SK-N-SH treated with all-trans-retinoic acid at 6 μM for 48 hours (cell line): ENCODE measurements at regions not wholly inside any gene's neighbourhood (a gene's known extent, or its start where the extent isn't known, plus 50 kb on each side); places are given as distances from the start of the nearest gene placed in this dataset.

ENCODE experiments used
- ATAC-seq: fragments of 200-7000 bp; cut with Tn5 transposase; 3 replicates; pipeline ENCODE4 v1.9.1; 2020; ENCODE audit warnings: mild to moderate bottlenecking, moderate library complexity
- ARNTL ChIP-seq: fragments of 450-650 bp; formaldehyde crosslinking; IDR thresholded peaks from 2 replicates; pipeline ENCODE4 v1.5.0; 2020; ENCODE audit warnings: low read depth, mild to moderate bottlenecking, moderate library complexity, borderline replicate concordance
- BACH2 ChIP-seq: fragments of 250-450 bp; sonication (Bioruptor Pico); IDR thresholded peaks from 2 replicates; pipeline ENCODE4 v1.9.0; 2021; ENCODE audit warnings: mild to moderate bottlenecking, borderline replicate concordance
- CSDC2 ChIP-seq: fragments of 250-450 bp; sonication (Bioruptor Pico); IDR thresholded peaks from 2 replicates; pipeline ENCODE4 v1.5.0; 2020; ENCODE audit warnings: mild to moderate bottlenecking, moderate library complexity
- ESRRG ChIP-seq: fragments of 250-450 bp; sonication (Bioruptor Pico); IDR thresholded peaks from 2 replicates; pipeline ENCODE4 v1.6.1; 2021; ENCODE audit warnings: mild to moderate bottlenecking
- GLIS3 ChIP-seq: fragments of 250-450 bp; sonication (Bioruptor Pico); IDR thresholded peaks from 2 replicates; pipeline ENCODE4 v1.5.0; 2020; ENCODE audit warnings: mild to moderate bottlenecking, moderate library complexity
- ISL1 ChIP-seq: fragments of 250-450 bp; sonication (Bioruptor Pico); IDR thresholded peaks from 2 replicates; pipeline ENCODE4 v2.1.2; 2022; ENCODE audit warnings: mild to moderate bottlenecking, moderate library complexity
- OSR1 ChIP-seq: fragments of 250-450 bp; sonication (Bioruptor Pico); IDR thresholded peaks from 2 replicates; pipeline ENCODE4 v1.8.0; 2022; ENCODE audit warnings: moderate library complexity, mild to moderate bottlenecking, inconsistent platforms
- PPARA ChIP-seq: fragments of 250-450 bp; sonication (Bioruptor Pico); IDR thresholded peaks from 2 replicates; pipeline ENCODE4 v1.5.0; 2020; ENCODE audit warnings: mild to moderate bottlenecking, borderline replicate concordance
- RARB ChIP-seq: fragments of 250-450 bp; sonication (Bioruptor Pico); IDR thresholded peaks from 2 replicates; pipeline ENCODE4 v1.8.0; 2021; ENCODE audit warnings: mild to moderate bottlenecking, moderate library complexity
- SNAI2 ChIP-seq: fragments of 250-450 bp; sonication (Bioruptor Pico); IDR thresholded peaks from 2 replicates; pipeline ENCODE4 v1.5.0; 2020; ENCODE audit warnings: mild to moderate bottlenecking, moderate library complexity
- TCF4 ChIP-seq: fragments of 250-450 bp; sonication (Bioruptor Pico); IDR thresholded peaks from 2 replicates; pipeline ENCODE4 v1.8.0; 2021; ENCODE audit warnings: mild to moderate bottlenecking, moderate library complexity, borderline replicate concordance
- ZC3H10 ChIP-seq: fragments of 250-450 bp; sonication (Bioruptor Pico); IDR thresholded peaks from 2 replicates; pipeline ENCODE4 v1.5.1; 2021; ENCODE audit warnings: mild to moderate bottlenecking, moderate library complexity
- ZFP3 ChIP-seq: fragments of 250-450 bp; sonication (Bioruptor Pico); IDR thresholded peaks from 2 replicates; pipeline ENCODE4 v1.5.0; 2020; ENCODE audit warnings: mild to moderate bottlenecking, moderate library complexity
- ZFP30 ChIP-seq: fragments of 450-650 bp; formaldehyde crosslinking; IDR thresholded peaks from 2 replicates; pipeline ENCODE4 v1.5.0; 2022; ENCODE audit warnings: mild to moderate bottlenecking, moderate library complexity
- ZNF565 ChIP-seq: fragments of 450-650 bp; formaldehyde crosslinking; conservative IDR thresholded peaks from 2 replicates; pipeline ENCODE4 v1.5.0; 2020; ENCODE audit warnings: low read depth, mild to moderate bottlenecking, moderate library complexity
- ZNF70 ChIP-seq: fragments of 450-650 bp; formaldehyde crosslinking; IDR thresholded peaks from 2 replicates; pipeline ENCODE4 v1.5.0; 2020; ENCODE audit warnings: mild to moderate bottlenecking, moderate library complexity
- TF ChIP-seq, protein P1 (sequence below): fragments of 250-450 bp; sonication (Bioruptor Pico); IDR thresholded peaks from 2 replicates; pipeline ENCODE4 v1.5.1; 2021; ENCODE audit warnings: mild to moderate bottlenecking, moderate library complexity
- TF ChIP-seq, protein P2 (sequence below): fragments of 250-450 bp; sonication (Bioruptor Pico); IDR thresholded peaks from 2 replicates; pipeline ENCODE4 v1.8.0; 2020; ENCODE audit warnings: mild to moderate bottlenecking, moderate library complexity, borderline replicate concordance
- TF ChIP-seq, protein P3 (sequence below): fragments of 250-450 bp; sonication (Bioruptor Pico); IDR thresholded peaks from 2 replicates; pipeline ENCODE4 v1.5.0; 2020; ENCODE audit warnings: mild to moderate bottlenecking, moderate library complexity
- TF ChIP-seq, protein P4 (sequence below): fragments of 250-450 bp; sonication (Bioruptor Pico); IDR thresholded peaks from 2 replicates; pipeline ENCODE4 v1.8.0; 2021; ENCODE audit warnings: low read depth, mild to moderate bottlenecking, moderate library complexity, borderline replicate concordance
- TF ChIP-seq, protein P5 (sequence below): fragments of 250-450 bp; sonication (Bioruptor Pico); IDR thresholded peaks from 2 replicates; pipeline ENCODE4 v1.5.1; 2020; ENCODE audit warnings: low read depth, mild to moderate bottlenecking, moderate library complexity

DNA sequence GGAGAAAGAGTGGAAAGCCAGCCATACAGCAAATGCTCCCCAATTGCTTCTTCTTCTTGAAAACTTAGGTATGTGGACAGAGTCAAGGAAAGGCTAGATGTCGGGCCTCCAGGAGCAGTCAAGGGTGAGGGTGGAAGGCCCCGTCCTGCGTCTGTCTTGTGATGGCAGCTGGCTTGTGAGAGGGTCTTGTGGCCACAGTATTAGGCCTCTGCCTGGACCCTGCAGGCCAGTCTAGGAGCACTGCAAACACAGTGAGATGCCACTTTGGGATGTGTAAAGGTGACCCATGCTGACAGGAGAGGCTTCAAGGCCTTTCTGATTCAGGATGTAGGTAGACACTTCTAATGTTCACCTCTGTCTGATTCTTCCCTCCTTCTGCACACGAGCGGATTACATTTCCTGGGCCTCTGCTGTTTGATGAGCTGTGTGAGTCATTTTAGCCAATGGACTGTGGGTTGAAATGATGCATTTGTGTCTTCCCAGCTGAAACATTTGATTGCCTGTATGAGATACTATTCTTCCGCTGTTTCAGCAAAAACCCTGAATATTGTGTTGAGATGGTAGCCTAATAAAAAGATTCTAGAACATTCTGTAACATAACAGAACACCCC is 135.4 kb downstream of the EMX2 start:
- ATAC-seq = no peak

DNA sequence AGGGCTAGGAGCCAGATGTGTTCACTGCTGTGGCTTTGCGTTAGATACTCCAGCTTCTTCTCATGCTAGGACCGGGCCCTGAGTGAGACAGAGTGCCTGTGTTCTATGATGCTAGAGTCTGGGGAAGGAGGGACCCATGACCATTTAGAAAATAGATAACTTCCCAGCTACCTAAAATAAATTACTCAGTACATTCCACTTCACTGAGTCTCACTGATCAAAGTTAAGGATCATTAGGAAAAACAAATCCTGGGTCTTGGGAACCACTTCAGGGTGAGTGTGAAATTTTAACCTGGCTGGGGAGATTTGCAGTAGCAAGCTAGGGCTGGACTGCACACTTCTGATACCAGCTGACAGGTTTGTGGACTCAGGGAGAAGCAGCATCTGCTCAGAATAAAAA is 138.1 kb downstream of the EMX2 start:
- TF ChIP-seq GLIS3 (CRISPR knock-in tag) (no peak), PPARA (CRISPR knock-in tag) (no peak), ZFP3 (CRISPR knock-in tag) (no peak), CSDC2 (CRISPR knock-in tag) (no peak), ISL1 (CRISPR knock-in tag) (no peak), OSR1 (CRISPR knock-in tag) (no peak), SNAI2 (CRISPR knock-in tag) (no peak), ARNTL (no peak), BACH2 (CRISPR knock-in tag) (no peak), ZNF70 (CRISPR knock-in tag) (no peak), ESRRG (CRISPR knock-in tag) (no peak)
- TF ChIP-seq, protein P1, sequence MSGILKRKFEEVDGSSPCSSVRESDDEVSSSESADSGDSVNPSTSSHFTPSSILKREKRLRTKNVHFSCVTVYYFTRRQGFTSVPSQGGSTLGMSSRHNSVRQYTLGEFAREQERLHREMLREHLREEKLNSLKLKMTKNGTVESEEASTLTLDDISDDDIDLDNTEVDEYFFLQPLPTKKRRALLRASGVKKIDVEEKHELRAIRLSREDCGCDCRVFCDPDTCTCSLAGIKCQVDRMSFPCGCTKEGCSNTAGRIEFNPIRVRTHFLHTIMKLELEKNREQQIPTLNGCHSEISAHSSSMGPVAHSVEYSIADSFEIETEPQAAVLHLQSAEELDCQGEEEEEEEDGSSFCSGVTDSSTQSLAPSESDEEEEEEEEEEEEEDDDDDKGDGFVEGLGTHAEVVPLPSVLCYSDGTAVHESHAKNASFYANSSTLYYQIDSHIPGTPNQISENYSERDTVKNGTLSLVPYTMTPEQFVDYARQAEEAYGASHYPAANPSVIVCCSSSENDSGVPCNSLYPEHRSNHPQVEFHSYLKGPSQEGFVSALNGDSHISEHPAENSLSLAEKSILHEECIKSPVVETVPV = no peak
- TF ChIP-seq, protein P2, sequence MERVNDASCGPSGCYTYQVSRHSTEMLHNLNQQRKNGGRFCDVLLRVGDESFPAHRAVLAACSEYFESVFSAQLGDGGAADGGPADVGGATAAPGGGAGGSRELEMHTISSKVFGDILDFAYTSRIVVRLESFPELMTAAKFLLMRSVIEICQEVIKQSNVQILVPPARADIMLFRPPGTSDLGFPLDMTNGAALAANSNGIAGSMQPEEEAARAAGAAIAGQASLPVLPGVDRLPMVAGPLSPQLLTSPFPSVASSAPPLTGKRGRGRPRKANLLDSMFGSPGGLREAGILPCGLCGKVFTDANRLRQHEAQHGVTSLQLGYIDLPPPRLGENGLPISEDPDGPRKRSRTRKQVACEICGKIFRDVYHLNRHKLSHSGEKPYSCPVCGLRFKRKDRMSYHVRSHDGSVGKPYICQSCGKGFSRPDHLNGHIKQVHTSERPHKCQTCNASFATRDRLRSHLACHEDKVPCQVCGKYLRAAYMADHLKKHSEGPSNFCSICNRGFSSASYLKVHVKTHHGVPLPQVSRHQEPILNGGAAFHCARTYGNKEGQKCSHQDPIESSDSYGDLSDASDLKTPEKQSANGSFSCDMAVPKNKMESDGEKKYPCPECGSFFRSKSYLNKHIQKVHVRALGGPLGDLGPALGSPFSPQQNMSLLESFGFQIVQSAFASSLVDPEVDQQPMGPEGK (CRISPR knock-in tag) = no peak
- TF ChIP-seq, protein P3, sequence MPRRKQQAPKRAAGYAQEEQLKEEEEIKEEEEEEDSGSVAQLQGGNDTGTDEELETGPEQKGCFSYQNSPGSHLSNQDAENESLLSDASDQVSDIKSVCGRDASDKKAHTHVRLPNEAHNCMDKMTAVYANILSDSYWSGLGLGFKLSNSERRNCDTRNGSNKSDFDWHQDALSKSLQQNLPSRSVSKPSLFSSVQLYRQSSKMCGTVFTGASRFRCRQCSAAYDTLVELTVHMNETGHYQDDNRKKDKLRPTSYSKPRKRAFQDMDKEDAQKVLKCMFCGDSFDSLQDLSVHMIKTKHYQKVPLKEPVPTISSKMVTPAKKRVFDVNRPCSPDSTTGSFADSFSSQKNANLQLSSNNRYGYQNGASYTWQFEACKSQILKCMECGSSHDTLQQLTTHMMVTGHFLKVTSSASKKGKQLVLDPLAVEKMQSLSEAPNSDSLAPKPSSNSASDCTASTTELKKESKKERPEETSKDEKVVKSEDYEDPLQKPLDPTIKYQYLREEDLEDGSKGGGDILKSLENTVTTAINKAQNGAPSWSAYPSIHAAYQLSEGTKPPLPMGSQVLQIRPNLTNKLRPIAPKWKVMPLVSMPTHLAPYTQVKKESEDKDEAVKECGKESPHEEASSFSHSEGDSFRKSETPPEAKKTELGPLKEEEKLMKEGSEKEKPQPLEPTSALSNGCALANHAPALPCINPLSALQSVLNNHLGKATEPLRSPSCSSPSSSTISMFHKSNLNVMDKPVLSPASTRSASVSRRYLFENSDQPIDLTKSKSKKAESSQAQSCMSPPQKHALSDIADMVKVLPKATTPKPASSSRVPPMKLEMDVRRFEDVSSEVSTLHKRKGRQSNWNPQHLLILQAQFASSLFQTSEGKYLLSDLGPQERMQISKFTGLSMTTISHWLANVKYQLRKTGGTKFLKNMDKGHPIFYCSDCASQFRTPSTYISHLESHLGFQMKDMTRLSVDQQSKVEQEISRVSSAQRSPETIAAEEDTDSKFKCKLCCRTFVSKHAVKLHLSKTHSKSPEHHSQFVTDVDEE (CRISPR knock-in tag) = no peak
- TF ChIP-seq, protein P4, sequence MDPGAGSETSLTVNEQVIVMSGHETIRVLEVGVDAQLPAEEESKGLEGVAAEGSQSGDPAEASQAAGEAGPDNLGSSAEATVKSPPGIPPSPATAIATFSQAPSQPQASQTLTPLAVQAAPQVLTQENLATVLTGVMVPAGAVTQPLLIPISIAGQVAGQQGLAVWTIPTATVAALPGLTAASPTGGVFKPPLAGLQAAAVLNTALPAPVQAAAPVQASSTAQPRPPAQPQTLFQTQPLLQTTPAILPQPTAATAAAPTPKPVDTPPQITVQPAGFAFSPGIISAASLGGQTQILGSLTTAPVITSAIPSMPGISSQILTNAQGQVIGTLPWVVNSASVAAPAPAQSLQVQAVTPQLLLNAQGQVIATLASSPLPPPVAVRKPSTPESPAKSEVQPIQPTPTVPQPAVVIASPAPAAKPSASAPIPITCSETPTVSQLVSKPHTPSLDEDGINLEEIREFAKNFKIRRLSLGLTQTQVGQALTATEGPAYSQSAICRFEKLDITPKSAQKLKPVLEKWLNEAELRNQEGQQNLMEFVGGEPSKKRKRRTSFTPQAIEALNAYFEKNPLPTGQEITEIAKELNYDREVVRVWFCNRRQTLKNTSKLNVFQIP (CRISPR knock-in tag) = no peak
- ATAC-seq = no peak

More for the DNA sequence above, 135.4 kb downstream of the EMX2 start:
- TF ChIP-seq ZC3H10 (CRISPR knock-in tag) = no peak
- TF ChIP-seq RARB (CRISPR knock-in tag) = no peak
- TF ChIP-seq TCF4 (CRISPR knock-in tag) = no peak
- no peak for TF ChIP-seq ZFP3 (CRISPR knock-in tag)

DNA sequence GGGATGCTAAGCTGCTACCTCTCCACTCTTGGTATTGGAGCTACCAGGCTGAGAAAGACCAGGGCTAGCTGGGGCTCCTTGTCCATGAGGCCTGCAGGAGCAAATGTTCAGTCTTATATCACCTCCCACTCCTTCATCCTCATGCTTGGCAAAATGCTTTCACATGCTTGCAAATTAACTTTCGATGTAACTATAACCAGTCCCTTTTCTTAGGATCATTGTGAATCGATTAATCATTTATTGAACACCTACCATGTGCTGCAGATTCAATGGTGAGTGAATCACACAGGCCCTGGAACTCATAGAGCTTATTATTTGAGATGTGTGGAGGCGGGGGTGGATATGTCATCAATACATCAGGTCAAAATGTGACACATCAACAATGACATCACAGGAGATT is 138.6 kb downstream of the EMX2 start:
- ATAC-seq = no peak
- TF ChIP-seq PPARA (CRISPR knock-in tag) (no peak), TCF4 (CRISPR knock-in tag) (no peak), BACH2 (CRISPR knock-in tag) (no peak), ZFP30 (CRISPR knock-in tag) (no peak), ZFP3 (CRISPR knock-in tag) (no peak), SNAI2 (CRISPR knock-in tag) (no peak), CSDC2 (CRISPR knock-in tag) (no peak), ARNTL (no peak), ZNF565 (CRISPR knock-in tag) (no peak)
- TF ChIP-seq, protein P2 (CRISPR knock-in tag) = no peak
- TF ChIP-seq, protein P5, sequence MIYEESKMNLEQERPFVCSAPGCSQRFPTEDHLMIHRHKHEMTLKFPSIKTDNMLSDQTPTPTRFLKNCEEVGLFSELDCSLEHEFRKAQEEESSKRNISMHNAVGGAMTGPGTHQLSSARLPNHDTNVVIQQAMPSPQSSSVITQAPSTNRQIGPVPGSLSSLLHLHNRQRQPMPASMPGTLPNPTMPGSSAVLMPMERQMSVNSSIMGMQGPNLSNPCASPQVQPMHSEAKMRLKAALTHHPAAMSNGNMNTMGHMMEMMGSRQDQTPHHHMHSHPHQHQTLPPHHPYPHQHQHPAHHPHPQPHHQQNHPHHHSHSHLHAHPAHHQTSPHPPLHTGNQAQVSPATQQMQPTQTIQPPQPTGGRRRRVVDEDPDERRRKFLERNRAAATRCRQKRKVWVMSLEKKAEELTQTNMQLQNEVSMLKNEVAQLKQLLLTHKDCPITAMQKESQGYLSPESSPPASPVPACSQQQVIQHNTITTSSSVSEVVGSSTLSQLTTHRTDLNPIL (CRISPR knock-in tag) = no peak
- TF ChIP-seq, all 23 proteins: peak for 0
